Sigmoid colon (tissue), 6 donors: ENCODE measurements at regions not wholly inside any gene's neighbourhood (a gene's known extent, or its start where the extent isn't known, plus 50 kb on each side); places are given as distances from the start of the nearest gene placed in this dataset.

Source experiments
- DNase-seq: peaks from one replicate; pipeline ENCODE4 v3.0.0-alpha.2; 2019
- H3K27ac ChIP-seq, 4 donors: fragments of 200-600 bp; sonication (generic); one replicate each; pipeline ENCODE4 v1.5.1; 2016 to 2019; ENCODE audit warnings: mild to moderate bottlenecking in 1 of 4
- H3K27me3 ChIP-seq, 3 donors: fragments of 200-600 bp; sonication (generic); one replicate each; pipeline ENCODE4 v1.5.1; 2019; ENCODE audit warnings: mild to moderate bottlenecking in 1 of 3
- H3K36me3 ChIP-seq, 4 donors: fragments of 200-600 bp; sonication (generic); one replicate each; pipeline ENCODE4 v1.5.1; 2016 to 2019
- H3K4me1 ChIP-seq, 4 donors: fragments of 200-600 bp; sonication (generic); one replicate each; pipeline ENCODE4 v1.5.1; 2017 to 2019
- H3K4me3 ChIP-seq, 4 donors: fragments of 200-600 bp; sonication (generic); one replicate each; pipeline ENCODE4 v1.5.1; 2017 to 2019; ENCODE audit warnings: mild to moderate bottlenecking in 2 of 4, moderate library complexity in 1 of 4
- H3K9me3 ChIP-seq, 4 donors: fragments of 200-600 bp in 3 of 4; sonication (generic) in 3 of 4; one replicate each; pipeline versions ENCODE4 v1.5.1 to v1.6.1; 2013 to 2019
- EP300 ChIP-seq, 4 donors: sonication (generic); formaldehyde crosslinking; IDR thresholded peaks; one replicate each; pipeline ENCODE4 v1.6.1; 2017; ENCODE audit warnings: antibody characterized with exemption in 4 of 4
- POLR2A ChIP-seq, 2 donors: fragments of 450-650 bp; IDR thresholded peaks; one replicate each; pipeline ENCODE4 v1.6.1; 2016; ENCODE audit warnings: antibody characterized with exemption in 2 of 2, mild to moderate bottlenecking in 2 of 2, moderate library complexity in 2 of 2
- POLR2AphosphoS5 ChIP-seq, 4 donors: sonication (generic); formaldehyde crosslinking; IDR thresholded peaks; one replicate each; pipeline ENCODE4 v1.6.1; 2017; ENCODE audit warnings: antibody characterized with exemption in 4 of 4
- WGBS, 2 donors: extraction: QIAGEN DNeasy Blood & Tissue Kit; methylation state at CpG; one replicate each; pipeline ENCODE4 v1.1.7; 2013; 5-methylcytosine and 5-hydroxymethylcytosine counted together
- intact Hi-C: fragments of 100-400 bp; cut with DNase I; formaldehyde crosslinking; loops from one replicate; pipeline ENCODE4 v1.15.1; 2023
- TF ChIP-seq, protein P1 (sequence below), 4 experiments: fragments of 450-650 bp in 3 of 4; fragments of 200-600 bp in 1 of 4; IDR thresholded peaks; one replicate each; pipeline ENCODE4 v1.5.1; 2016 to 2019; ENCODE audit warnings: antibody characterized with exemption in 4 of 4, mild to moderate bottlenecking in 3 of 4, moderate library complexity in 2 of 4
- donor health status: healthy with polysubstance abuse.
- donor health status: healthy.

GRCh38 chr21:17368748-17369363 lies 144.0 kb upstream of the CXADR start:
- intact Hi-C loops: no loop called here
- H3K27ac ChIP-seq: no peak overlapping the region
- 40 to 60% methylated on average over 3 of the region's 3 CpGs for WGBS, 2 donors

DNA sequence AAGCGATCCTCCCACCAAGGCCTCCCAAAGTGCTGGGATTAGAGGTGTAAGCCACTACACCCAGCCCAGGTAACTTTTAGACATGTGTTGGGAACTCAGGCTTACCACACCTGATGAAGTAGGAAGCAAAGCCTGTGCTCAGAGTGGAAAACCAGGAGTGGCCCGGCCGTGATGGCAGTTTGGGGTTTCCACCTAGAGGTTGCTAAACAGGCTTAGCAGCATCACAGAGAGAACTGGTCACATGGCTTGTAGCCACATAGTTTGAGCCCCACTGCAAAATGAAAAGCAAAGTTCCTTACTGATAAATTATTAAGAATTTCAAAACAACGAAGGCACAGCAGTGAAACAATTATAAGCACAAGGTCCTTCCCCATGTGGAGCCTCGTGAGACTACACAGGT lies 142.6 kb upstream of the CXADR start:
- no peaks in the 10 kb centered on the region for H3K9me3 ChIP-seq
- WGBS, 2 donors: 36 to 66% methylated on average over 5 of the region's 5 CpGs
- TF ChIP-seq POLR2AphosphoS5 (IDR thresholded peaks at IDR 0.05): no peak
- TF ChIP-seq EP300 (IDR thresholded peaks at IDR 0.05): no peak
- TF ChIP-seq POLR2A (IDR thresholded peaks at IDR 0.05): no peak
- TF ChIP-seq, protein P1, sequence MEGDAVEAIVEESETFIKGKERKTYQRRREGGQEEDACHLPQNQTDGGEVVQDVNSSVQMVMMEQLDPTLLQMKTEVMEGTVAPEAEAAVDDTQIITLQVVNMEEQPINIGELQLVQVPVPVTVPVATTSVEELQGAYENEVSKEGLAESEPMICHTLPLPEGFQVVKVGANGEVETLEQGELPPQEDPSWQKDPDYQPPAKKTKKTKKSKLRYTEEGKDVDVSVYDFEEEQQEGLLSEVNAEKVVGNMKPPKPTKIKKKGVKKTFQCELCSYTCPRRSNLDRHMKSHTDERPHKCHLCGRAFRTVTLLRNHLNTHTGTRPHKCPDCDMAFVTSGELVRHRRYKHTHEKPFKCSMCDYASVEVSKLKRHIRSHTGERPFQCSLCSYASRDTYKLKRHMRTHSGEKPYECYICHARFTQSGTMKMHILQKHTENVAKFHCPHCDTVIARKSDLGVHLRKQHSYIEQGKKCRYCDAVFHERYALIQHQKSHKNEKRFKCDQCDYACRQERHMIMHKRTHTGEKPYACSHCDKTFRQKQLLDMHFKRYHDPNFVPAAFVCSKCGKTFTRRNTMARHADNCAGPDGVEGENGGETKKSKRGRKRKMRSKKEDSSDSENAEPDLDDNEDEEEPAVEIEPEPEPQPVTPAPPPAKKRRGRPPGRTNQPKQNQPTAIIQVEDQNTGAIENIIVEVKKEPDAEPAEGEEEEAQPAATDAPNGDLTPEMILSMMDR (IDR thresholded peaks at IDR 0.05): no peak
- H3K36me3 ChIP-seq: no peaks in the 10 kb centered on the region
- no peaks in the 10 kb centered on the region for H3K4me1 ChIP-seq
- intact Hi-C loops: no loop called here
- no peak overlapping the region for H3K4me3 ChIP-seq
- H3K27ac ChIP-seq: no peak overlapping the region
- H3K27me3 ChIP-seq: no peaks in the 10 kb centered on the region
- no peak for DNase-seq

More at GRCh38 chr21:17368748-17369363, 144.0 kb upstream of the CXADR start:
- H3K9me3 ChIP-seq: no peaks in the 10 kb centered on the region
- DNase-seq: no peak
- H3K4me1 ChIP-seq: no peaks in the 10 kb centered on the region
- no peaks in the 10 kb centered on the region for H3K36me3 ChIP-seq
- H3K4me3 ChIP-seq: no peak overlapping the region
- TF ChIP-seq POLR2AphosphoS5 (IDR thresholded peaks at IDR 0.05) (no peak), EP300 (IDR thresholded peaks at IDR 0.05) (no peak), POLR2A (IDR thresholded peaks at IDR 0.05) (no peak)
- TF ChIP-seq, protein P1 (IDR thresholded peaks at IDR 0.05): no peak
- no peaks in the 10 kb centered on the region for H3K27me3 ChIP-seq

DNA sequence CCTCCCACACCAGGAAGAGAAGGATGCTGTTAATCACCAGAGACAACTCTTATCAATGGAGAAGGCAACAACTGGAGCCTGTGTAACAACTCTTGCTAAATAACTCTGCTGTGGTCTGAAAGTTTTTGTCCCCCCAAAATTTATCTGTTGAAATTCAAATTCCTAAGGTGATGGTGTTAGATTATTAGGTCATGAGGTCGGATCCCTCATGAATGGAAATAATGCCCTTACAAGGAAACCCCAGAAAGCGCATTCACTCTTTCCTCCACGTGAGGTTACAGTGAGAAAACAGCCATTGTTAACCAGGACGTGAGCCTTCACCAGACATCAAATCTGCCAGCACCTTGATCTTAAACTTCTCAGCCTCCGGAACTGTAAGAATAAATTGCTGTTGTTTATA lies 141.9 kb upstream of the CXADR start:
- no peak overlapping the region for H3K27ac ChIP-seq
- TF ChIP-seq, protein P1 (IDR thresholded peaks at IDR 0.05): no peak
- TF ChIP-seq EP300 (IDR thresholded peaks at IDR 0.05) (no peak), POLR2AphosphoS5 (IDR thresholded peaks at IDR 0.05) (no peak), POLR2A (IDR thresholded peaks at IDR 0.05) (no peak)
- H3K36me3 ChIP-seq: no peaks in the 10 kb centered on the region
- WGBS, 2 donors: 33 to 52% methylated on average over 5 of the region's 5 CpGs
- H3K9me3 ChIP-seq: no peaks in the 10 kb centered on the region
- H3K4me1 ChIP-seq: no peaks in the 10 kb centered on the region
- no peaks in the 10 kb centered on the region for H3K27me3 ChIP-seq
- intact Hi-C loops: no loop called here
- no peak overlapping the region for H3K4me3 ChIP-seq
- no peak for DNase-seq

DNA sequence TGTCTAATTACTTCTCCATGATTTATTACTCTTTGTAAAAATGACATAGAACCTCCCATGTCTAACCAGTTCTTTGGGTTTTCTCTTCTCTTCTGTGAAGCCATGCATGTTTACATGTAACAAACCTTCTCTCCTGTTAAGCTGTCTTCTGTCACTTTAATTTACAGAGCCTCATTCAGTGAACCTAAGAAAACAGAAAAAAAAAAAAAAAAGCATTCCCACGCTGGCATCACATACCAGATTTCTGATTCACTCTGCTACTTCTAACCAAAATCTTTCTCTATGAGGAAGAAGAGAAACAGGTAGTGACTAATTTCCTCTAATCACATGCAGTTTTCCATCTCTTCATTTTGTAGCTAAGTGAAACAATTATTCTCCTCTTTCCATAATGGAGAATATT lies 141.4 kb upstream of the CXADR start:
- intact Hi-C loops: no loop called here
- Histone ChIP-seq H3K27ac (no peak overlapping the region), H3K36me3 (no peaks in the 10 kb centered on the region), H3K9me3 (no peaks in the 10 kb centered on the region), H3K4me3 (no peak overlapping the region), H3K27me3 (no peaks in the 10 kb centered on the region), H3K4me1 (no peaks in the 10 kb centered on the region)
- no peak for DNase-seq
- TF ChIP-seq POLR2A (IDR thresholded peaks at IDR 0.05) (no peak), EP300 (IDR thresholded peaks at IDR 0.05) (no peak), POLR2AphosphoS5 (IDR thresholded peaks at IDR 0.05) (no peak)
- TF ChIP-seq, protein P1 (IDR thresholded peaks at IDR 0.05): no peak
- 13 to 16% methylated on average over 1 of the region's 1 CpG for WGBS, 2 donors

GRCh38 chr21:17372200-17372599 lies 140.6 kb upstream of the CXADR start:
- Histone ChIP-seq H3K9me3 (no peaks in the 10 kb centered on the region), H3K36me3 (no peaks in the 10 kb centered on the region), H3K4me3 (no peak overlapping the region), H3K27ac (no peak overlapping the region), H3K27me3 (no peaks in the 10 kb centered on the region), H3K4me1 (no peaks in the 10 kb centered on the region)
- TF ChIP-seq, protein P1 (IDR thresholded peaks at IDR 0.05): no peak
- TF ChIP-seq POLR2AphosphoS5 (IDR thresholded peaks at IDR 0.05) (no peak), POLR2A (IDR thresholded peaks at IDR 0.05) (no peak), EP300 (IDR thresholded peaks at IDR 0.05) (no peak)
- WGBS, 2 donors: 45 to 77% methylated on average over 2 of the region's 2 CpGs
- no peak for DNase-seq
- intact Hi-C loops: no loop called here
